K562 (cell line): ENCODE measurements at regions not wholly inside any gene's neighbourhood (a gene's known extent, or its start where the extent isn't known, plus 50 kb on each side); places are given as distances from the start of the nearest gene placed in this dataset.

ENCODE experiments used
- ATAC-seq: fragments of 200-7000 bp; cut with Tn5 transposase; 3 replicates; pipeline ENCODE4 v1.9.1; 2020; ENCODE audit warnings: moderate library complexity
- BruUV-seq: library from RNA; stranded (reverse); fragments of 400-500 nt; replicated peaks from 2 replicates; lab custom pipeline; 2021; lab: Mats Ljungman, UMichigan
- CTCF ChIA-PET: fragments of 300-600 bp; formaldehyde crosslinking; extraction: SDS; loops from one replicate; lab custom pipeline; 2021; ENCODE audit warnings: low intra/inter-chr PET ratio; lab: Yijun Ruan, JAX
- POLR2A ChIA-PET: fragments of 300-600, 350-650 bp; sonication (Branson Sonifier 250); formaldehyde crosslinking; extraction: SDS; loops from one replicate; lab custom pipeline; 2021; ENCODE audit warnings: antibody characterized with exemption, inconsistent platforms; lab: Yijun Ruan, JAX
- DNase-seq, 4 experiments: peaks; one replicate each; pipeline versions ENCODE4 v3.0.0 to v3.0.0-alpha.2; 2011 to 2018; ENCODE audit warnings: low spot score in 3 of 4, mixed read lengths in 3 of 4; ENCODE audit errors: extremely low read depth in 1 of 4
- FAIRE-seq: peaks from 2 replicates; lab custom pipeline; 2011; peaks lifted over from hg19 to GRCh38; lab: Jason Lieb, UNC
- H2AFZ ChIP-seq: 2 replicates; pipeline ENCODE4 v1.6.0; 2011; ENCODE audit warnings: low read depth, low read length, control low read depth, inconsistent platforms
- H3K27ac ChIP-seq: fragments of 200-600 bp; 3 replicates; pipeline ENCODE4 v1.8.0; 2011; ENCODE audit warnings: low read depth, mild to moderate bottlenecking, control low read depth, inconsistent platforms, low read length, moderate library complexity, mixed read lengths; ENCODE audit errors: extremely low read depth
- H3K27me3 ChIP-seq, 2 experiments: fragments of 300-600 bp in 1 of 2; 2 replicates in 1 of 2; 3 replicates in 1 of 2; pipeline versions ENCODE4 v1.6.0 to v1.8.0; 2011; ENCODE audit warnings: inconsistent platforms in 2 of 2, low read length in 2 of 2, mild to moderate bottlenecking in 1 of 2, mixed read lengths in 1 of 2, moderate library complexity in 1 of 2; ENCODE audit not compliant: control insufficient read depth in 2 of 2, insufficient read depth in 2 of 2
- H3K36me3 ChIP-seq: fragments of 300-600 bp; 3 replicates; pipeline ENCODE4 v1.8.0; 2011; ENCODE audit warnings: mild to moderate bottlenecking, low read length, inconsistent platforms; ENCODE audit not compliant: control insufficient read depth, insufficient read depth
- H3K4me1 ChIP-seq, 2 experiments: fragments of 200-600 bp in 1 of 2; replicated peaks in 1 of 2; 2 replicates in 1 of 2; 3 replicates in 1 of 2; pipeline versions ENCODE4 v1.5.1 to v1.8.0; 2011; ENCODE audit warnings: inconsistent platforms in 2 of 2, low read length in 2 of 2, mild to moderate bottlenecking in 1 of 2, mixed read lengths in 1 of 2, moderate library complexity in 1 of 2; ENCODE audit not compliant: control insufficient read depth in 2 of 2, insufficient read depth in 2 of 2
- H3K4me2 ChIP-seq: 2 replicates; pipeline ENCODE4 v1.6.1; 2011; ENCODE audit warnings: low read length, control low read depth, inconsistent platforms, mixed read lengths; ENCODE audit not compliant: insufficient read depth
- H3K4me3 ChIP-seq: fragments of 200-600 bp; sonication (generic), shearing (Covaris generic); 2 replicates; pipeline ENCODE4 v1.5.1; 2016; ENCODE audit warnings: control low read depth, inconsistent platforms
- H3K79me2 ChIP-seq: fragments of 200-600 bp; 3 replicates; pipeline ENCODE4 v1.8.0; 2011; ENCODE audit warnings: low read length, inconsistent platforms; ENCODE audit not compliant: control insufficient read depth, insufficient read depth
- H3K9ac ChIP-seq, 2 experiments: 2 replicates each; pipeline versions ENCODE4 v1.6.0 to v1.6.1; 2011; ENCODE audit warnings: low read depth in 2 of 2, low read length in 2 of 2, control low read depth in 1 of 2, inconsistent platforms in 1 of 2, mild to moderate bottlenecking in 1 of 2, mixed read lengths in 1 of 2; ENCODE audit not compliant: insufficient read depth in 1 of 2
- H3K9me1 ChIP-seq: one replicate; pipeline ENCODE4 v1.6.0; 2011; ENCODE audit warnings: inconsistent platforms, mild to moderate bottlenecking, low read length, moderate library complexity; ENCODE audit not compliant: control insufficient read depth, insufficient read depth
- H3K9me3 ChIP-seq: replicated peaks from 2 replicates; pipeline ENCODE4 v1.5.1; 2011; ENCODE audit warnings: low read depth, low read length, inconsistent platforms; ENCODE audit not compliant: control insufficient read depth, insufficient read depth
- H4K20me1 ChIP-seq: replicated peaks from 2 replicates; pipeline ENCODE4 v1.6.1; 2011; ENCODE audit warnings: low read length, inconsistent platforms, mixed read lengths; ENCODE audit not compliant: control insufficient read depth, insufficient read depth
- MAFF ChIP-seq: IDR thresholded peaks from 2 replicates; pipeline ENCODE4 v1.6.1; 2012; ENCODE audit warnings: low read length, improper control_type of control experiment
- PRMT5 ChIP-seq: sonication (generic); formaldehyde crosslinking; IDR thresholded peaks from 2 replicates; pipeline ENCODE4 v1.5.0; 2020; ENCODE audit warnings: missing genetic modification reagents
- RAD21 ChIP-seq, 2 experiments: fragments of 250-450 bp in 1 of 2; fragments of 450-650 bp in 1 of 2; sonication (Bioruptor Pico) in 1 of 2; formaldehyde crosslinking in 1 of 2; IDR thresholded peaks in 1 of 2; conservative IDR thresholded peaks in 1 of 2; 2 replicates each; pipeline versions ENCODE4 v1.4.0 to v1.8.0; 2020 to 2022; ENCODE audit warnings: mild to moderate bottlenecking in 2 of 2, moderate library complexity in 1 of 2
- ZNF3 ChIP-seq: fragments of 250-450 bp; sonication (Bioruptor Pico); IDR thresholded peaks from 2 replicates; pipeline ENCODE4 v1.5.0; 2021; ENCODE audit warnings: mild to moderate bottlenecking, moderate library complexity
- WGBS: fragments of 100-300 bp; shearing (Covaris generic); methylation state at CpG from one replicate; pipeline ENCODE4 v1.1.6; 2016; ENCODE audit warnings: low coverage, mixed read lengths; ENCODE audit not compliant: insufficient coverage; ENCODE audit errors: missing lambda C conversion rate; 5-methylcytosine and 5-hydroxymethylcytosine counted together
- in situ Hi-C: fragments of 300-500 bp; cut with MboI; formaldehyde crosslinking; loops from 4 replicates; pipeline ENCODE4 v1.15.0; 2018; ENCODE audit warnings: inconsistent platforms, mixed read lengths
- intact Hi-C: fragments of 100-400 bp; cut with micrococcal nuclease; formaldehyde crosslinking; loops from 2 replicates; pipeline ENCODE4 v1.14.2; 2022
- TF ChIP-seq, protein P1 (sequence below), 3 experiments: IDR thresholded peaks in 2 of 3; conservative IDR thresholded peaks in 1 of 3; 2 replicates each; pipeline ENCODE4 v1.5.1; 2011 to 2012; ENCODE audit warnings: low read length in 3 of 3, mild to moderate bottlenecking in 3 of 3, control low read depth in 2 of 3, improper control_type of control experiment in 1 of 3, inconsistent platforms in 1 of 3, low read depth in 1 of 3, mixed read lengths in 1 of 3, moderate library complexity in 1 of 3; ENCODE audit not compliant: insufficient read depth in 2 of 3

GRCh38 chr4:67122029-67122428 lies 423.3 kb downstream of the CENPC start:
- no peak overlapping the region for H3K4me3 ChIP-seq
- H3K27me3 ChIP-seq, result no peaks in the 10 kb centered on the region
- POLR2A ChIA-PET, result no interaction called here
- no peaks in the 10 kb centered on the region for H3K9me1 ChIP-seq
- H3K4me1 ChIP-seq, result no peaks in the 10 kb centered on the region
- H3K79me2 ChIP-seq, result no peaks in the 10 kb centered on the region
- no peaks in the 10 kb centered on the region for H4K20me1 ChIP-seq
- DNase-seq (peak in 1 of 4 experiments; percentile 6), FAIRE-seq (no peak), ATAC-seq (no peak)
- no peaks in the 10 kb centered on the region for H3K36me3 ChIP-seq
- in situ Hi-C loops (no loop called here), intact Hi-C loops (no loop called here)
- no peak overlapping the region for H3K27ac ChIP-seq
- no peak overlapping the region for H2AFZ ChIP-seq
- 1% methylated on average over 3 of the region's 3 CpGs for whole genome bisulfite sequencing
- no peak overlapping the region for H3K9ac ChIP-seq
- TF ChIP-seq MAFF (no peak), PRMT5 (CRISPR knock-in tag) (no peak), RAD21 (CRISPR knock-in tag; conservative IDR thresholded peaks at IDR 0.05 in 1 of 2, IDR thresholded peaks at IDR 0.05 in 1 of 2) (peak; percentile 8 to 22; a peak in 1 of 4 replicates), ZNF3 (CRISPR knock-in tag) (no peak)
- TF ChIP-seq, protein P1, sequence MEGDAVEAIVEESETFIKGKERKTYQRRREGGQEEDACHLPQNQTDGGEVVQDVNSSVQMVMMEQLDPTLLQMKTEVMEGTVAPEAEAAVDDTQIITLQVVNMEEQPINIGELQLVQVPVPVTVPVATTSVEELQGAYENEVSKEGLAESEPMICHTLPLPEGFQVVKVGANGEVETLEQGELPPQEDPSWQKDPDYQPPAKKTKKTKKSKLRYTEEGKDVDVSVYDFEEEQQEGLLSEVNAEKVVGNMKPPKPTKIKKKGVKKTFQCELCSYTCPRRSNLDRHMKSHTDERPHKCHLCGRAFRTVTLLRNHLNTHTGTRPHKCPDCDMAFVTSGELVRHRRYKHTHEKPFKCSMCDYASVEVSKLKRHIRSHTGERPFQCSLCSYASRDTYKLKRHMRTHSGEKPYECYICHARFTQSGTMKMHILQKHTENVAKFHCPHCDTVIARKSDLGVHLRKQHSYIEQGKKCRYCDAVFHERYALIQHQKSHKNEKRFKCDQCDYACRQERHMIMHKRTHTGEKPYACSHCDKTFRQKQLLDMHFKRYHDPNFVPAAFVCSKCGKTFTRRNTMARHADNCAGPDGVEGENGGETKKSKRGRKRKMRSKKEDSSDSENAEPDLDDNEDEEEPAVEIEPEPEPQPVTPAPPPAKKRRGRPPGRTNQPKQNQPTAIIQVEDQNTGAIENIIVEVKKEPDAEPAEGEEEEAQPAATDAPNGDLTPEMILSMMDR (IDR thresholded peaks at IDR 0.05 in 2 of 3, conservative IDR thresholded peaks at IDR 0.05 in 1 of 3; ENCODE audit: insufficient read depth in 2 of 3, low read depth in 1 of 3, low read length in 3 of 3), result peak in 2 of 3 experiments; percentile 7 to 25; a peak in 2 of 6 replicates
- H3K9me3 ChIP-seq, result no peaks in the 10 kb centered on the region
- CTCF ChIA-PET, result no interaction called here
- H3K4me2 ChIP-seq, result no peak overlapping the region
- no TSS peak for BruUV-seq
